SW 1271 (cell line): ENCODE measurements at regions not wholly inside any gene's neighbourhood (a gene's known extent, or its start where the extent isn't known, plus 50 kb on each side); places are given as distances from the start of the nearest gene placed in this dataset.
A peak's percentile ranks its signal among the peaks of the same experiment; 100 is the strongest.

Source experiments
- DNase-seq, 2 experiments: peaks; one replicate each; lab custom pipeline; 2025; lab: John Stamatoyannopoulos, UW

- DNase-seq, result no peak
Measured at GRCh38 chr12:66044731-66045130, 85.8 kb downstream of the LLPH start.

DNA sequence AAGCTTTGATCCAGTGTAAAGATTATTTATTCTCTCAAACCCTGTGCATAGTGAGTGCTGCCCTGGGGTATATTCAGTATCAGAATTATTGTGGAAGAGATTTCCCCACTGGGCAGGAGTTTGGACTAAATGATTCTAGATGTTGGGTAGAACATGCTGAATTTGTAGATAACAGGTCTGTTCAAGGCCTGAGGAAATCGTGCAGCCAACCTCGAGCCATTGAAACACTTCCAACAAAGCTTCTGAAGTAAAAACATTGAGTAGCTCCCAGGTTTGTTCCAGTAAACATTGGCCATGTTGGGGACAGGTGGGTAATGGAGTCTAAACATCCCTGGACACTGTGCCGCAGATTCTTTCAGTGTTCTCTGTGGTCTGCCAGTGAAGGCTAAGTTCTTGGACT is 87.5 kb downstream of the LLPH start:
- DNase-seq, result no peak

- no peak for DNase-seq
Measured at GRCh38 chr12:66041651-66042363, 88.7 kb downstream of the LLPH start.

GRCh38 chr12:66036317-66036716 is 94.2 kb downstream of the LLPH start:
- DNase-seq, result peak in 1 of 2 experiments; percentile 27

GRCh38 chr12:66035288-66035966 is 95.1 kb downstream of the LLPH start:
- peak; percentile 24 to 69 for DNase-seq

DNA sequence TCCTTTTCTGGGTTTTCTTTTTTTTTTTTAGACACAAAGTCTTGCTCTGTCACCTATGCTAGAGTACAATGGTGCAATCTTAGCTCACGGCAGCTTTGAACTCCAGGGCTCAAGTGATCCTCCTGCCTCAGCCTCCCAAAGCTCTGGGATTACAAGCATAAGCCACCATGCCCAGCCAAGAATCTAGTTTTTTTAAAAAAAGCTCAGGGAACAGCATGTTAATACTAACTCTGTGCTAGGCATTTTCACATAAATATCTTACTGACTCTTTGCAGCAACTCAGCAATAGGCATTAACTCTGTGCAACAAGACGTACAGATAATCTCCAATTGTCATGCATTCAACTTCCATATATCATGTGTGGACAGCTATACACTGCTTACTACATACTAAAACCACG is 97.4 kb downstream of the LLPH start:
- DNase-seq, result no peak

DNA sequence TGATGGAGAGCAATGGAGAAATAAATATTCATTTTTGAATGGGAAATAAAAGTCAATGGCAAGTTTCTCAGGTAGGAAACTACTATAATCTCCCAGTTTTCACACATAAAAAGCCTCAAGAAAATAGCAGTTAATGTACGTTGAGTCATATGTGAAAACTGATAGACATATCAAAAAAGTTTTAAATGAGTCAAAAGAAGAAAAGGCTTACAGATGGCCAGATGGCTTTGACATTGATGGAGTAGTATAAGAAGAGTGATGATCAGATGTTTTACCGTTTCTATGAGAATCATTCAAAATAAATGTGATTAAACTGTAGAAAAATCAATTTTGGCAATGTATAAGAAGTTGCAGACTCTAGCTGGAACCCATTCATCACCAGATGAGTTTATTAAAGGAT is 97.8 kb downstream of the LLPH start:
- DNase-seq, result no peak

DNA sequence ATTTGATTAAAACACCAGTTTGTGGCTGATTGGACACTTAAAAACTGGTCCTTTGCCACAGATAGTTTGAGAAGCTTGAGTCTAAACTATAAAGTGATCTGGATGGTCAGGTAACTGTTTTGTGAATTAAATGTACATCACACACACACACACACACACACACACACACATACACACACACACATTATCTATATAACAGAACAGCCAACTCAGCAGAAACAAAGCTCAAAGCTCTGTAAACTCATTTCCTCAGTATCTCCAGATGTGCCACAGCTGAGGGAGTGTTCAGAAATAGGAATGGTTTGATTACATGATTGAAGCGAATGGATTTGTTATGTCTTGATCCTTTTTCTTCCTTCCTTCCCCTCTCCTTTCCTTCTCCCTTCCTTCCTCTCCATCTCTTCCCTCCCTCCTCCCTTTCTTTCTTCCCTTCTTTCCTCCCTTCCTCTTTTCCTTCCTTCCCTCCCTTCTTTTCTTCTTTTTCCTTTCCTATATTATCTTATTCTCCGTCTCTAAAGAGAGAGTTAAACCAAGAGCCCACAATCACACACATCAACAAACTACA is 100.3 kb downstream of the LLPH start:
- DNase-seq, result no peak

DNA sequence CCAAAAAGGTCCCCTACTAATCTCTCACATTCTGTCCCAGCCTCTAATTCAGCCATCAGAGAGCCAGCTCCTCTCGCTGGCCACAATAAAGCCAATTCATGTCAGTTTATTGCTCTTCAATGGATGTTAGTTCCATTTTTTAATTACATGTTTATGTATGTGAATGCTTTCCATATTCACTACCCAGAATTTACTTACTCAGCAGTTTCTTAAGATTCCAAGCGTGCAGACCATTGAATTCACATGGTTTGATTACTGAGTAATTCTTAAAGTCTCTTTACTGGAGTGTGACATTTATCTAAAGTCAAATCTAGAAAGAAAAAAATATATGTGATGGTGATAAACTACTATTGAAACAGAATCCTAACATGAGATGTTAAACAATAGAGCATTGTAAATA is 102.2 kb downstream of the LLPH start:
- DNase-seq, result no peak

GRCh38 chr12:66025477-66025876 is 105.1 kb downstream of the LLPH start:
- no peak for DNase-seq

GRCh38 chr12:66024949-66025348 is 105.6 kb downstream of the LLPH start:
- no peak for DNase-seq

- no peak for DNase-seq
Measured at GRCh38 chr12:66020481-66020880, 110.1 kb downstream of the LLPH start.

GRCh38 chr12:66017736-66018135 is 112.8 kb downstream of the LLPH start:
- no peak for DNase-seq
